ENCODE measurements at regions not wholly inside any gene's neighbourhood (a gene's known extent, or its start where the extent isn't known, plus 50 kb on each side); places are given as distances from the start of the nearest gene placed in this dataset.

DNA sequence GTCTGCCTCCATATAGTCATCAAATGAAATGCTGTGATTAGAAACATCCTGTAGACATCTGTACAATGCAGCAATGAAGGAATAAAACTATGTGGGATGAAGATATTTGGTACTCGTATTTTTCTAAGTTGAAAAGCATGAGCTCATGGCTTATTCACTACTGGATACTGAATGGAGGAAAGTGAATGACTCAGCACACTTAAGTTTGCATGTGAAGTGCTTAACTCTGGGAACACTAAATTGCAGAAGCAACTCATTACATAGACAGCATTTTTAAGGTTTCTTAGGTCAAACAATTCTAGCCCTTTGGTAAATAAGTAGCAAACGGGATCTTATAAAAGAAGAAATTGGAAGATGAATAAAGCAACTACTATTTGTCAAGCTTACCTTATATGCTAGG lies 429.0 kb upstream of the MIR17HG start:
- ATAC-seq (peak in 1 of 2 experiments; percentile 75; a peak in 3 of 6 replicates), DNase-seq (ENCODE audit: low read depth in 1 of 2, low spot score in 1 of 2) (peak in 1 of 2 experiments; percentile 59), FAIRE-seq (no peak)
- CTCF ChIA-PET: no interaction called here
- WGBS (ENCODE audit: missing lambda C conversion rate): 2% methylated on average over 2 of the region's 2 CpGs
- Histone ChIP-seq H3K27ac (peak overlapping the region; percentile 58 to 82), H3K9me3 (no peaks in the 10 kb centered on the region), H3K4me2 (peak overlapping the region; percentile 6; the same call in 1 of the 3 replicates), H3K4me1 (peaks cover 15% of the 10 kb centered on the region), H3K4me3 (no peak overlapping the region)
- peak; percentile 87 for TF ChIP-seq MAFK (IDR thresholded peaks at IDR 0.05; ENCODE audit: partially characterized antibody)
- TF ChIP-seq RNF2 (IDR thresholded peaks at IDR 0.05; ENCODE audit: borderline replicate concordance, low read depth): no peak
- TF ChIP-seq CBX2 (IDR thresholded peaks at IDR 0.05; ENCODE audit: borderline replicate concordance, low read depth): no peak
- TF ChIP-seq FOXS1 (CRISPR knock-in tag; IDR thresholded peaks at IDR 0.05): no peak
- TF ChIP-seq, protein P1, sequence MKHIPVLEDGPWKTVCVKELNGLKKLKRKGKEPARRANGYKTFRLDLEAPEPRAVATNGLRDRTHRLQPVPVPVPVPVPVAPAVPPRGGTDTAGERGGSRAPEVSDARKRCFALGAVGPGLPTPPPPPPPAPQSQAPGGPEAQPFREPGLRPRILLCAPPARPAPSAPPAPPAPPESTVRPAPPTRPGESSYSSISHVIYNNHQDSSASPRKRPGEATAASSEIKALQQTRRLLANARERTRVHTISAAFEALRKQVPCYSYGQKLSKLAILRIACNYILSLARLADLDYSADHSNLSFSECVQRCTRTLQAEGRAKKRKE (CRISPR knock-in tag; IDR thresholded peaks at IDR 0.05; ENCODE audit: low read depth): no peak
- peak; percentile 57 for TF ChIP-seq NFE2L2 (conservative IDR thresholded peaks at IDR 0.05; ENCODE audit: low read length)
- POLR2A ChIA-PET: no interaction called here

DNA sequence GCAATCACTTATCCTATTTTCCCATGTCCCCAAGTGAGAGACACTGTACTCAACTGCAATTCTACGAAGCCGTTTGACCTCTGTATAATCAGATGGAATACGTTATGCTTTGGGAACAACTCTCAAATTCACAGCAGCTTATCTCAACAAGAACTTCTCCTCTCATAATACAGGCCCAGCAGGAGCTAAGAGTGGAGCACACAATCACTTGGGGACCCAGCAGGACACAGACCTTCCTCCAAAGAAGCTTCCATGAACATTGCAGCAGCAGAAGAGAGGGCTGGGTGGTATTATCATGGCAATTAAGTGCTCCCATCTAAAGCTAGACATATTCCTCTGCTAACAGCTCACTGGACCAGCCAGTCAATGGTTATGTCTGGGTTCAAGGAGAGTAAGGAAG lies 428.3 kb upstream of the MIR17HG start:
- H3K9me3 ChIP-seq: no peaks in the 10 kb centered on the region
- H3K4me3 ChIP-seq: no peak overlapping the region
- ChIA-PET POLR2A (no interaction called here), CTCF (no interaction called here)
- ATAC-seq: no peak
- H3K4me1 ChIP-seq: peaks cover 15% of the 10 kb centered on the region
- WGBS (ENCODE audit: missing lambda C conversion rate): 96% methylated on average over 3 of the region's 3 CpGs
- DNase-seq (ENCODE audit: low read depth in 1 of 2, low spot score in 1 of 2): no peak
- 0 out of 3 replicates have a peak overlapping the region, but pooled peaks have one; percentile 6 for H3K4me2 ChIP-seq
- TF ChIP-seq KDM1A (IDR thresholded peaks at IDR 0.05; ENCODE audit: low read depth) (no peak), MAFK (IDR thresholded peaks at IDR 0.05; ENCODE audit: partially characterized antibody) (no peak)
- TF ChIP-seq, protein P2, sequence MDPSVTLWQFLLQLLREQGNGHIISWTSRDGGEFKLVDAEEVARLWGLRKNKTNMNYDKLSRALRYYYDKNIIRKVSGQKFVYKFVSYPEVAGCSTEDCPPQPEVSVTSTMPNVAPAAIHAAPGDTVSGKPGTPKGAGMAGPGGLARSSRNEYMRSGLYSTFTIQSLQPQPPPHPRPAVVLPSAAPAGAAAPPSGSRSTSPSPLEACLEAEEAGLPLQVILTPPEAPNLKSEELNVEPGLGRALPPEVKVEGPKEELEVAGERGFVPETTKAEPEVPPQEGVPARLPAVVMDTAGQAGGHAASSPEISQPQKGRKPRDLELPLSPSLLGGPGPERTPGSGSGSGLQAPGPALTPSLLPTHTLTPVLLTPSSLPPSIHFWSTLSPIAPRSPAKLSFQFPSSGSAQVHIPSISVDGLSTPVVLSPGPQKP (IDR thresholded peaks at IDR 0.05; ENCODE audit: low read depth, low read length): no peak
- H3K27ac ChIP-seq: peak overlapping the region; percentile 58 to 82
- no peak for FAIRE-seq

GRCh38 chr13:90926459-90926858 lies 421.0 kb upstream of the MIR17HG start:
- ATAC-seq: peak; percentile 47 to 68; a peak in 5 of 6 replicates
- peak in 1 of 2 experiments; percentile 60 for DNase-seq (ENCODE audit: low read depth in 1 of 2, low spot score in 1 of 2)
- Histone ChIP-seq H3K4me3 (no peak overlapping the region), H3K27ac (peak overlapping the region; percentile 44 to 74; a peak in 4 of 6 replicates), H3K4me1 (peaks cover 16% of the 10 kb centered on the region), H3K9me3 (no peaks in the 10 kb centered on the region), H3K4me2 (peak overlapping the region; percentile 55)
- POLR2A ChIA-PET: no interaction called here
- TF ChIP-seq CEBPB (IDR thresholded peaks at IDR 0.05) (0 out of 4 replicates have a peak, but pooled peaks of 1 of the 2 experiments have one; percentile 16), TFCP2L1 (CRISPR knock-in tag; IDR thresholded peaks at IDR 0.05) (no peak), MAFK (IDR thresholded peaks at IDR 0.05; ENCODE audit: partially characterized antibody) (peak; percentile 90), SMC3 (IDR thresholded peaks at IDR 0.05) (no peak)
- TF ChIP-seq, protein P3, sequence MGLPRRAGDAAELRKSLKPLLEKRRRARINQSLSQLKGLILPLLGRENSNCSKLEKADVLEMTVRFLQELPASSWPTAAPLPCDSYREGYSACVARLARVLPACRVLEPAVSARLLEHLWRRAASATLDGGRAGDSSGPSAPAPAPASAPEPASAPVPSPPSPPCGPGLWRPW (IDR thresholded peaks at IDR 0.05): no peak
- CTCF ChIA-PET: interaction anchor here (1.7 kb wide), 1 partner anchor 42 kb away, joined by 7 read pairs; no protein-coding TSS in a partner anchor
- 0% methylated on average over 2 of the region's 2 CpGs for WGBS (ENCODE audit: missing lambda C conversion rate)
- no peak for FAIRE-seq

GRCh38 chr13:90928109-90928508 lies 419.4 kb upstream of the MIR17HG start:
- ChIA-PET POLR2A (no interaction called here), CTCF (no interaction called here)
- Histone ChIP-seq H3K9me3 (no peaks in the 10 kb centered on the region), H3K4me2 (no peak overlapping the region), H3K4me1 (peaks cover 21% of the 10 kb centered on the region), H3K4me3 (no peak overlapping the region), H3K27ac (no peak overlapping the region; a peak in 1 of 6 replicates)
- 88% methylated on average over 7 of the region's 7 CpGs for WGBS (ENCODE audit: missing lambda C conversion rate)
- no peak for FAIRE-seq
- no peak for DNase-seq (ENCODE audit: low read depth in 1 of 2, low spot score in 1 of 2)
- TF ChIP-seq HDAC2 (IDR thresholded peaks at IDR 0.05): no peak
- no peak for ATAC-seq
